HepG2 (cell line): ENCODE measurements at regions not wholly inside any gene's neighbourhood (a gene's known extent, or its start where the extent isn't known, plus 50 kb on each side); places are given as distances from the start of the nearest gene placed in this dataset.

ENCODE experiments used
- ATAC-seq: fragments of 200-7000 bp; cut with Tn5 transposase; 3 replicates; pipeline ENCODE4 v1.9.1; 2020; ENCODE audit warnings: mild to moderate bottlenecking, moderate library complexity
- BruUV-seq: library from RNA; stranded (reverse); fragments of 400-500 nt; replicated peaks from 2 replicates; lab custom pipeline; 2021; lab: Mats Ljungman, UMichigan
- CTCF ChIA-PET: fragments of 300-600 bp; formaldehyde crosslinking; extraction: SDS; loops from one replicate; lab custom pipeline; 2021; ENCODE audit warnings: low total read pairs, inconsistent platforms, low intra/inter-chr PET ratio; lab: Yijun Ruan, JAX
- POLR2A ChIA-PET: fragments of 350-600 bp; sonication (Branson Sonifier 250); formaldehyde crosslinking; loops from one replicate; lab custom pipeline; 2020; ENCODE audit warnings: antibody characterized with exemption, inconsistent platforms; lab: Yijun Ruan, JAX
- DNase-seq: peaks from one replicate; pipeline ENCODE4 v3.0.0-alpha.2; 2015; ENCODE audit warnings: low spot score
- FAIRE-seq: peaks from 3 replicates; lab custom pipeline; 2011; peaks lifted over from hg19 to GRCh38; lab: Jason Lieb, UNC
- H2AFZ ChIP-seq: one replicate; pipeline ENCODE4 v1.6.1; 2011; ENCODE audit warnings: low read length, inconsistent platforms
- H3K27ac ChIP-seq: fragments of 300-600 bp; 3 replicates; pipeline ENCODE4 v1.8.0; 2011; ENCODE audit warnings: mixed run types, mild to moderate bottlenecking, mixed read lengths, low read length, inconsistent platforms; ENCODE audit not compliant: insufficient read depth; ENCODE audit errors: extremely low read length
- H3K27me3 ChIP-seq, 2 experiments: fragments of 200-600 bp in 1 of 2; 2 replicates in 1 of 2; 3 replicates in 1 of 2; pipeline versions ENCODE4 v1.6.0 to v1.8.0; 2011; ENCODE audit warnings: low read length in 2 of 2, mild to moderate bottlenecking in 2 of 2, moderate library complexity in 2 of 2, inconsistent platforms in 1 of 2; ENCODE audit not compliant: insufficient read depth in 2 of 2, control insufficient read depth in 1 of 2
- H3K36me3 ChIP-seq, 2 experiments: fragments of 200-600 bp in 1 of 2; replicated peaks in 1 of 2; 2 replicates in 1 of 2; 3 replicates in 1 of 2; pipeline versions ENCODE4 v1.5.1 to v1.8.0; 2011; ENCODE audit warnings: low read length in 2 of 2, inconsistent platforms in 1 of 2; ENCODE audit not compliant: insufficient read depth in 2 of 2, control insufficient read depth in 1 of 2
- H3K4me1 ChIP-seq: 2 replicates; pipeline ENCODE4 v1.5.1; 2012; ENCODE audit warnings: low read length, inconsistent platforms; ENCODE audit not compliant: insufficient read depth
- H3K4me2 ChIP-seq: 2 replicates; pipeline ENCODE4 v1.6.0; 2011; ENCODE audit warnings: low read depth, low read length, inconsistent platforms
- H3K4me3 ChIP-seq, 3 experiments: fragments of 200-600 bp in 1 of 3; sonication (generic), shearing (Covaris generic) in 1 of 3; replicated peaks in 1 of 3; 2 replicates each; pipeline ENCODE4 v1.5.1; 2011 to 2016; ENCODE audit warnings: low read length in 3 of 3, inconsistent platforms in 2 of 3, low read depth in 2 of 3, mild to moderate bottlenecking in 2 of 3, control low read depth in 1 of 3, mixed read lengths in 1 of 3; ENCODE audit not compliant: insufficient read depth in 1 of 3
- H3K79me2 ChIP-seq: one replicate; pipeline ENCODE4 v1.6.1; 2011; ENCODE audit warnings: low read length, inconsistent platforms; ENCODE audit not compliant: insufficient read depth
- H3K9ac ChIP-seq: 2 replicates; pipeline ENCODE4 v1.6.0; 2011; ENCODE audit warnings: mild to moderate bottlenecking, low read depth, low read length, inconsistent platforms; ENCODE audit not compliant: insufficient read depth
- H3K9me3 ChIP-seq: 2 replicates; pipeline ENCODE4 v1.5.1; 2012; ENCODE audit warnings: mild to moderate bottlenecking, low read length
- H4K20me1 ChIP-seq: 2 replicates; pipeline ENCODE4 v1.6.0; 2011; ENCODE audit warnings: inconsistent platforms, mild to moderate bottlenecking, low read length, moderate library complexity; ENCODE audit not compliant: insufficient read depth
- ARNTL ChIP-seq: sonication (generic); formaldehyde crosslinking; IDR thresholded peaks from 2 replicates; pipeline ENCODE4 v1.4.0; 2020; ENCODE audit warnings: mild to moderate bottlenecking, missing genetic modification reagents
- CBX1 ChIP-seq: IDR thresholded peaks from one replicate; pipeline ENCODE4 v1.6.1; 2016; ENCODE audit warnings: antibody characterized with exemption, low read depth
- DMAP1 ChIP-seq: IDR thresholded peaks from 2 replicates; pipeline ENCODE4 v1.6.1; 2016
- HNRNPLL ChIP-seq: fragments of 200-400 bp; formaldehyde crosslinking; IDR thresholded peaks from 2 replicates; pipeline ENCODE4 v1.6.1; 2017; ENCODE audit warnings: mild to moderate bottlenecking, low read depth, low read length; ENCODE audit not compliant: poor library complexity, severe bottlenecking
- KLF13 ChIP-seq: sonication (generic); formaldehyde crosslinking; IDR thresholded peaks from 2 replicates; pipeline ENCODE4 v1.4.0; 2020; ENCODE audit warnings: mild to moderate bottlenecking, missing genetic modification reagents
- MTA3 ChIP-seq: sonication (generic); formaldehyde crosslinking; IDR thresholded peaks from 2 replicates; pipeline ENCODE4 v1.4.0; 2020; ENCODE audit warnings: missing genetic modification reagents
- RBM39 ChIP-seq: fragments of 200-400 bp; formaldehyde crosslinking; IDR thresholded peaks from one replicate; pipeline ENCODE4 v1.6.1; 2018; ENCODE audit warnings: antibody characterized with exemption, mild to moderate bottlenecking, low read depth, low read length; ENCODE audit not compliant: poor library complexity, severe bottlenecking
- RFXANK ChIP-seq: IDR thresholded peaks from 2 replicates; pipeline ENCODE4 v1.6.1; 2016
- SRF ChIP-seq: IDR thresholded peaks from 2 replicates; pipeline ENCODE4 v1.6.1; 2011; ENCODE audit warnings: mild to moderate bottlenecking, low read depth, low read length, moderate library complexity
- TOPORS ChIP-seq: sonication (generic); formaldehyde crosslinking; IDR thresholded peaks from 2 replicates; pipeline ENCODE4 v1.8.0; 2023; ENCODE audit warnings: mild to moderate bottlenecking, missing genetic modification reagents
- ZNF431 ChIP-seq: sonication (generic); formaldehyde crosslinking; IDR thresholded peaks from 2 replicates; pipeline ENCODE4 v1.9.0; 2022; ENCODE audit warnings: missing genetic modification reagents, low read depth, mild to moderate bottlenecking, borderline replicate concordance
- ZNF543 ChIP-seq: sonication (generic); formaldehyde crosslinking; IDR thresholded peaks from 2 replicates; pipeline ENCODE4 v1.4.0; 2020; ENCODE audit warnings: mild to moderate bottlenecking, missing genetic modification reagents
- ZNF660 ChIP-seq: sonication (generic); formaldehyde crosslinking; IDR thresholded peaks from 2 replicates; pipeline ENCODE4 v1.5.1; 2020; ENCODE audit warnings: mild to moderate bottlenecking, low read depth, missing genetic modification reagents, borderline replicate concordance
- ZNF749 ChIP-seq: sonication (generic); formaldehyde crosslinking; IDR thresholded peaks from 2 replicates; pipeline ENCODE4 v1.8.0; 2022; ENCODE audit warnings: mild to moderate bottlenecking, missing genetic modification reagents, moderate library complexity, borderline replicate concordance
- WGBS: methylation state at CpG from one replicate; pipeline ENCODE4 v1.1.6; 2017; ENCODE audit warnings: low lambda C conversion rate; 5-methylcytosine and 5-hydroxymethylcytosine counted together
- in situ Hi-C: cut with HindIII; loops from 2 replicates; pipeline ENCODE4 v1.10.0; 2017; ENCODE audit warnings: low pct_unique_long_range_greater_than_20kb; ENCODE audit not compliant: extremely low pct_ligation_motif_present
- intact Hi-C: fragments of 100-400 bp; cut with micrococcal nuclease; formaldehyde crosslinking; loops from one replicate; pipeline ENCODE4 v1.10.0; 2022; ENCODE audit not compliant: unreplicated experiment
- TF ChIP-seq, protein P1 (sequence below): sonication (generic); formaldehyde crosslinking; IDR thresholded peaks from 2 replicates; pipeline ENCODE4 v1.5.0; 2020; ENCODE audit warnings: mild to moderate bottlenecking, missing genetic modification reagents
- TF ChIP-seq, protein P2 (sequence below): sonication (generic); formaldehyde crosslinking; IDR thresholded peaks from 2 replicates; pipeline ENCODE4 v1.8.0; 2022; ENCODE audit warnings: mild to moderate bottlenecking, missing genetic modification reagents, moderate library complexity
- TF ChIP-seq, protein P3 (sequence below): sonication (generic); formaldehyde crosslinking; IDR thresholded peaks from 2 replicates; pipeline ENCODE4 v1.5.0; 2020; ENCODE audit warnings: mild to moderate bottlenecking, missing genetic modification reagents, moderate library complexity
- TF ChIP-seq, protein P4 (sequence below): sonication (generic); formaldehyde crosslinking; IDR thresholded peaks from 2 replicates; pipeline ENCODE4 v1.5.1; 2020; ENCODE audit warnings: mild to moderate bottlenecking, missing genetic modification reagents, moderate library complexity
- TF ChIP-seq, protein P5 (sequence below): sonication (generic); formaldehyde crosslinking; IDR thresholded peaks from 2 replicates; pipeline ENCODE4 v1.4.0; 2020; ENCODE audit warnings: missing genetic modification reagents

DNA sequence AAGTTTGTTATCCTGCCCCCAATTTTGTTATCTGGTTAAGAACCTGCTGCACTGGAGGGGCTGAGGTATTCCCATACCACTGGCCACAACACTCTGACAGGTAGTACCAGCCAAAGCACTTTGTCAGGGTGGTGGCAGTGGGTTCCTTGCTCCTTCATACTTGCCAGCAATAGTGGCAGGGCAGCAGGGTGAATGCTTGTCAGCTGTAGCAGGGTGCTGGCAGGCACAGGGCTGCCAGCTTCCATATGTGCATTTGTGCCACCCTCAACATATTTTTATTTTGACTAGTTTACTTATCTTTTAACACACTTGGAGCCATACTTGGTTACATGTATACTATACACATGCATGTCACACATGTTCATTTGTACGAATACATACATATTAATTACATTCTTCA lies 294.0 kb upstream of the VWC2 start:
- H3K9me3 ChIP-seq, result no peaks in the 10 kb centered on the region
- no peaks in the 10 kb centered on the region for H3K79me2 ChIP-seq
- H3K4me1 ChIP-seq, result no peaks in the 10 kb centered on the region
- in situ Hi-C loops, result no loop called here
- BruUV-seq, result no TSS peak
- H3K4me3 ChIP-seq, result no peak overlapping the region
- DNase-seq, result no peak
- H3K9ac ChIP-seq, result no peak overlapping the region
- TF ChIP-seq, protein P1, sequence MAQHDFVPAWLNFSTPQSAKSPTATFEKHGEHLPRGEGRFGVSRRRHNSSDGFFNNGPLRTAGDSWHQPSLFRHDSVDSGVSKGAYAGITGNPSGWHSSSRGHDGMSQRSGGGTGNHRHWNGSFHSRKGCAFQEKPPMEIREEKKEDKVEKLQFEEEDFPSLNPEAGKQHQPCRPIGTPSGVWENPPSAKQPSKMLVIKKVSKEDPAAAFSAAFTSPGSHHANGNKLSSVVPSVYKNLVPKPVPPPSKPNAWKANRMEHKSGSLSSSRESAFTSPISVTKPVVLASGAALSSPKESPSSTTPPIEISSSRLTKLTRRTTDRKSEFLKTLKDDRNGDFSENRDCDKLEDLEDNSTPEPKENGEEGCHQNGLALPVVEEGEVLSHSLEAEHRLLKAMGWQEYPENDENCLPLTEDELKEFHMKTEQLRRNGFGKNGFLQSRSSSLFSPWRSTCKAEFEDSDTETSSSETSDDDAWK (CRISPR knock-in tag), result no peak
- no peak for TF ChIP-seq SRF
- TF ChIP-seq RFXANK (CRISPR knock-in tag), result no peak
- TF ChIP-seq, protein P2, sequence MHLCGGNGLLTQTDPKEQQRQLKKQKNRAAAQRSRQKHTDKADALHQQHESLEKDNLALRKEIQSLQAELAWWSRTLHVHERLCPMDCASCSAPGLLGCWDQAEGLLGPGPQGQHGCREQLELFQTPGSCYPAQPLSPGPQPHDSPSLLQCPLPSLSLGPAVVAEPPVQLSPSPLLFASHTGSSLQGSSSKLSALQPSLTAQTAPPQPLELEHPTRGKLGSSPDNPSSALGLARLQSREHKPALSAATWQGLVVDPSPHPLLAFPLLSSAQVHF (CRISPR knock-in tag), result no peak
- no peak for TF ChIP-seq ZNF543
- TF ChIP-seq, protein P3, sequence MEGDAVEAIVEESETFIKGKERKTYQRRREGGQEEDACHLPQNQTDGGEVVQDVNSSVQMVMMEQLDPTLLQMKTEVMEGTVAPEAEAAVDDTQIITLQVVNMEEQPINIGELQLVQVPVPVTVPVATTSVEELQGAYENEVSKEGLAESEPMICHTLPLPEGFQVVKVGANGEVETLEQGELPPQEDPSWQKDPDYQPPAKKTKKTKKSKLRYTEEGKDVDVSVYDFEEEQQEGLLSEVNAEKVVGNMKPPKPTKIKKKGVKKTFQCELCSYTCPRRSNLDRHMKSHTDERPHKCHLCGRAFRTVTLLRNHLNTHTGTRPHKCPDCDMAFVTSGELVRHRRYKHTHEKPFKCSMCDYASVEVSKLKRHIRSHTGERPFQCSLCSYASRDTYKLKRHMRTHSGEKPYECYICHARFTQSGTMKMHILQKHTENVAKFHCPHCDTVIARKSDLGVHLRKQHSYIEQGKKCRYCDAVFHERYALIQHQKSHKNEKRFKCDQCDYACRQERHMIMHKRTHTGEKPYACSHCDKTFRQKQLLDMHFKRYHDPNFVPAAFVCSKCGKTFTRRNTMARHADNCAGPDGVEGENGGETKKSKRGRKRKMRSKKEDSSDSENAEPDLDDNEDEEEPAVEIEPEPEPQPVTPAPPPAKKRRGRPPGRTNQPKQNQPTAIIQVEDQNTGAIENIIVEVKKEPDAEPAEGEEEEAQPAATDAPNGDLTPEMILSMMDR (CRISPR knock-in tag), result no peak
- no peak for TF ChIP-seq MTA3 (CRISPR knock-in tag)
- no peak for TF ChIP-seq TOPORS (CRISPR knock-in tag)
- no peak for TF ChIP-seq ZNF749 (CRISPR knock-in tag)
- no peak for TF ChIP-seq DMAP1 (CRISPR knock-in tag)
- TF ChIP-seq ARNTL (CRISPR knock-in tag), result no peak
- TF ChIP-seq, protein P4, sequence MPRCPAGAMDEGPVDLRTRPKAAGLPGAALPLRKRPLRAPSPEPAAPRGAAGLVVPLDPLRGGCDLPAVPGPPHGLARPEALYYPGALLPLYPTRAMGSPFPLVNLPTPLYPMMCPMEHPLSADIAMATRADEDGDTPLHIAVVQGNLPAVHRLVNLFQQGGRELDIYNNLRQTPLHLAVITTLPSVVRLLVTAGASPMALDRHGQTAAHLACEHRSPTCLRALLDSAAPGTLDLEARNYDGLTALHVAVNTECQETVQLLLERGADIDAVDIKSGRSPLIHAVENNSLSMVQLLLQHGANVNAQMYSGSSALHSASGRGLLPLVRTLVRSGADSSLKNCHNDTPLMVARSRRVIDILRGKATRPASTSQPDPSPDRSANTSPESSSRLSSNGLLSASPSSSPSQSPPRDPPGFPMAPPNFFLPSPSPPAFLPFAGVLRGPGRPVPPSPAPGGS, result no peak
- TF ChIP-seq RBM39, result no peak
- TF ChIP-seq, protein P5, sequence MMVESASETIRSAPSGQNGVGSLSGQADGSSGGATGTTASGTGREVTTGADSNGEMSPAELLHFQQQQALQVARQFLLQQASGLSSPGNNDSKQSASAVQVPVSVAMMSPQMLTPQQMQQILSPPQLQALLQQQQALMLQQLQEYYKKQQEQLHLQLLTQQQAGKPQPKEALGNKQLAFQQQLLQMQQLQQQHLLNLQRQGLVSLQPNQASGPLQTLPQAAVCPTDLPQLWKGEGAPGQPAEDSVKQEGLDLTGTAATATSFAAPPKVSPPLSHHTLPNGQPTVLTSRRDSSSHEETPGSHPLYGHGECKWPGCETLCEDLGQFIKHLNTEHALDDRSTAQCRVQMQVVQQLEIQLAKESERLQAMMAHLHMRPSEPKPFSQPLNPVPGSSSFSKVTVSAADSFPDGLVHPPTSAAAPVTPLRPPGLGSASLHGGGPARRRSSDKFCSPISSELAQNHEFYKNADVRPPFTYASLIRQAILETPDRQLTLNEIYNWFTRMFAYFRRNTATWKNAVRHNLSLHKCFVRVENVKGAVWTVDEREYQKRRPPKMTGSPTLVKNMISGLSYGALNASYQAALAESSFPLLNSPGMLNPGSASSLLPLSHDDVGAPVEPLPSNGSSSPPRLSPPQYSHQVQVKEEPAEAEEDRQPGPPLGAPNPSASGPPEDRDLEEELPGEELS, result no peak
- no peak for TF ChIP-seq ZNF431
- TF ChIP-seq CBX1, result no peak
- TF ChIP-seq ZNF660 (CRISPR knock-in tag), result no peak
- TF ChIP-seq HNRNPLL, result no peak
- TF ChIP-seq KLF13 (CRISPR knock-in tag), result no peak
- no peak overlapping the region for H3K4me2 ChIP-seq
- H4K20me1 ChIP-seq, result no peaks in the 10 kb centered on the region
- no peak for ATAC-seq
- ChIA-PET CTCF (no interaction called here), POLR2A (no interaction called here)
- FAIRE-seq, result no peak
- H3K27me3 ChIP-seq, result no peaks in the 10 kb centered on the region
- H2AFZ ChIP-seq, result no peak overlapping the region
- no peaks in the 10 kb centered on the region for H3K36me3 ChIP-seq
- WGBS, result 3% methylated on average over 1 of the region's 1 CpG
- H3K27ac ChIP-seq, result no peak overlapping the region
- intact Hi-C loops, result no loop called here
